NOMO-1 (cell line): ENCODE measurements at regions not wholly inside any gene's neighbourhood (a gene's known extent, or its start where the extent isn't known, plus 50 kb on each side); places are given as distances from the start of the nearest gene placed in this dataset.

ENCODE experiments used
- DNase-seq, 2 experiments: peaks; one replicate each; lab custom pipeline; 2025; ENCODE audit not compliant: unreplicated experiment in 2 of 2; lab: John Stamatoyannopoulos, UW

GRCh38 chr1:234713859-234714258 lies 103.9 kb upstream of the IRF2BP2 start:
- no peak for DNase-seq

- DNase-seq = no peak
Measured at GRCh38 chr1:234713440-234713839, 103.5 kb upstream of the IRF2BP2 start.

- DNase-seq = no peak
Measured at GRCh38 chr1:234712891-234713305, 102.9 kb upstream of the IRF2BP2 start.

GRCh38 chr1:234710936-234711724 lies 101.2 kb upstream of the IRF2BP2 start:
- no peak for DNase-seq

GRCh38 chr1:234710381-234710780 lies 100.4 kb upstream of the IRF2BP2 start:
- DNase-seq = no peak

GRCh38 chr1:234709473-234710228 lies 99.7 kb upstream of the IRF2BP2 start:
- DNase-seq = peak; percentile 42 to 52

- DNase-seq = no peak
Measured at GRCh38 chr1:234708700-234709395, 98.9 kb upstream of the IRF2BP2 start.

GRCh38 chr1:234707641-234708040 lies 97.7 kb upstream of the IRF2BP2 start:
- DNase-seq = peak; percentile 45 to 50

GRCh38 chr1:234706931-234707330 lies 97.0 kb upstream of the IRF2BP2 start:
- no peak for DNase-seq

- no peak for DNase-seq
Measured at GRCh38 chr1:234706199-234706598, 96.2 kb upstream of the IRF2BP2 start.

GRCh38 chr1:234705615-234706014 lies 95.6 kb upstream of the IRF2BP2 start:
- DNase-seq = peak in 1 of 2 experiments; percentile 59

- no peak for DNase-seq
Measured at GRCh38 chr1:234704106-234704887, 94.3 kb upstream of the IRF2BP2 start.

GRCh38 chr1:234702342-234703000 lies 92.5 kb upstream of the IRF2BP2 start:
- no peak for DNase-seq

GRCh38 chr1:234701737-234702341 lies 91.9 kb upstream of the IRF2BP2 start:
- no peak for DNase-seq

GRCh38 chr1:234699795-234700665 lies 90.1 kb upstream of the IRF2BP2 start:
- DNase-seq = no peak

- DNase-seq = no peak
Measured at GRCh38 chr1:234698686-234699085, 88.7 kb upstream of the IRF2BP2 start.

GRCh38 chr1:234697741-234698140 lies 87.8 kb upstream of the IRF2BP2 start:
- no peak for DNase-seq

GRCh38 chr1:234697015-234697414 lies 87.0 kb upstream of the IRF2BP2 start:
- DNase-seq = no peak

- no peak for DNase-seq
Measured at GRCh38 chr1:234696148-234696576, 86.2 kb upstream of the IRF2BP2 start.
